ENCODE measurements at regions not wholly inside any gene's neighbourhood (a gene's known extent, or its start where the extent isn't known, plus 50 kb on each side); places are given as distances from the start of the nearest gene placed in this dataset.

- H3K4me1 ChIP-seq (ENCODE audit: control insufficient read depth, insufficient read depth, low read length), result no peaks in the 10 kb centered on the region
- intact Hi-C loops (cut with DNase I), result no loop called here
- WGBS, result 99% methylated on average over 17 of the region's 17 CpGs
- H3K27me3 ChIP-seq (ENCODE audit: control insufficient read depth, insufficient read depth), result no peaks in the 10 kb centered on the region
- no peak overlapping the region for H3K4me3 ChIP-seq (ENCODE audit: low read length)
- no peak for ATAC-seq
- no peak overlapping the region for H3K27ac ChIP-seq (ENCODE audit: low read length)
- no peak for DNase-seq
- no peaks in the 10 kb centered on the region for H3K9me3 ChIP-seq (ENCODE audit: control insufficient read depth, low read length)
Observed at GRCh38 chr14:96931751-96932150, 134.6 kb downstream of the VRK1 start.

DNA sequence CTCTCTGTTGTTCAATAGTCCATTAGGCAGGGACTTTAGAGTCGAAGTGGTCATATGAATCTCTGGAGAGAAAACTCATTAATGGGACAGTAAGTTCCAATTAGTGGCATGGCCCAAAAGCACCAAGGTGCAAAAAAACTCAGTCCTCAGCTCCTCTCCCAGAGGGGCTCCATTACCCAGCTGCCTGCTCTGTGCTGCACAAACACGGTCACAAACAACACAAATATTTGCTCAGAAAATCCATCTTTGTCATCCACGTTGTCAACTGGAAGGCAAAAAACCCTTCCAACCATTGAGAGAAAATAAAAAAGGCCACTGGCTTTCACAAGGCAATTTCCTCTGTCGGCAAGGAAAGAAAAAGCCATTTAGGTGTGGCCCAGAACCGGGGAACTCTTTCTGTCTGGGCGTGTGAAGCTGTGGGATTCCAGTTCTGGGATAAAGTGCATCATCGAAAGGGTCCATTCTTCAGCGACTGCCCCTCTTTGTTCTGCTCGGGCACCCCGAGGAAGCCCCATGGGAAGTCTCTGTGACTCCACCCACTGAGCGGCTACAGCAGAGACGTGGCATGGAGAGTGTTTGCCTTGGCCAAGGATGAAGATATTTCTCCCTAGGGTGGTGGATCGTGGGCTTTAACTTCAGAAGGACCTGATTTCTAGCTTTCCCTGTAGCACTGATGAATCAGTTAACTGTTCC, 137.6 kb downstream of the VRK1 start:
- no peaks in the 10 kb centered on the region for H3K27me3 ChIP-seq (ENCODE audit: control insufficient read depth, insufficient read depth)
- no peak for DNase-seq
- WGBS, result 70% methylated on average over 13 of the region's 13 CpGs
- intact Hi-C loops (cut with DNase I), result no loop called here
- no peak overlapping the region for H3K27ac ChIP-seq (ENCODE audit: low read length)
- no peak for ATAC-seq
- no peak overlapping the region for H3K4me3 ChIP-seq (ENCODE audit: low read length)
- H3K4me1 ChIP-seq (ENCODE audit: control insufficient read depth, insufficient read depth, low read length), result no peaks in the 10 kb centered on the region
- no peaks in the 10 kb centered on the region for H3K9me3 ChIP-seq (ENCODE audit: control insufficient read depth, low read length)

DNA sequence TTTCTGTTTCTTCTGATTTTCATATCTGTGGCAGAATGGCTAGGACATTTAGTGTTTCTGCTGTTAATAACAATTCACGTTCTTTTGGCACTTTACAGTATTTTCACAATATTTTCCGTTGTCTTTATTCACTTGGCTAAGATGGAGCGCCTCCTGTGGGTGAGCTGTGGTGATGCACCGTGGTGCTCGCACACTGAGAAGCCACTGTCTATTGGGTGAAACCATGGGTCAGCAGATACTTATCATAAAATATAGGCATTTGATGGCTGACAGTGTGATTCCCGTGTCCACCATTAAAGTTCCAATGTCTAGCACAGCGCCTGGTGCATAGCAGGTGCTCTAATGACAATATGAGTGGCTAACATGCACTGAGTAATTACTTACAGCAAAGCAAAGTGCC, 141.8 kb downstream of the VRK1 start:
- DNase-seq (no peak), ATAC-seq (no peak)
- H3K27ac ChIP-seq (ENCODE audit: low read length), result no peak overlapping the region
- 62% methylated on average over 7 of the region's 7 CpGs for WGBS
- H3K27me3 ChIP-seq (ENCODE audit: control insufficient read depth, insufficient read depth), result no peaks in the 10 kb centered on the region
- H3K4me3 ChIP-seq (ENCODE audit: low read length), result no peak overlapping the region
- no peaks in the 10 kb centered on the region for H3K4me1 ChIP-seq (ENCODE audit: control insufficient read depth, insufficient read depth, low read length)
- intact Hi-C loops (cut with DNase I), result no loop called here
- H3K9me3 ChIP-seq (ENCODE audit: control insufficient read depth, low read length), result no peaks in the 10 kb centered on the region

DNA sequence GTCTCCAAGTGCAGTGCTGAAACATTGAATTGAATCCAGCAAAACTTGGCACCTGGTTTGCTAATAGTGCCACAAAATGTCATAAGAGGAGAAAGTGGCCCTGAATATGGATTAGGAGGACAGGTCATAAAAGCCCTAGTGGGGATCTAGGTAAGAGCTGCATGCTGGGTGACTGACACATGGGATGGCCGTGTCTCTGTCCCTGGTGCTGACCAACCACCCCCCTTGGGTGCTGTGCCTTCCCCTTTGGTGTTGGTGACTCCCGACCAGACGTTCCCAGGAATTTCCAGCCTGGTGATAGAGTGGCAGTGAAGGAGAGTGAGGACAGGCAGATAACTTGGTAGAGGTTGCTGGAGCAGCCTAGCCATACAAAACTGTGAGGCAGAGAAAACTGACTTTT, 142.8 kb downstream of the VRK1 start:
- ATAC-seq, result no peak

GRCh38 chr14:96944297-96944696, 147.1 kb downstream of the VRK1 start:
- Histone ChIP-seq H3K27ac (ENCODE audit: low read length) (no peak overlapping the region), H3K4me3 (ENCODE audit: low read length) (no peak overlapping the region), H3K9me3 (ENCODE audit: control insufficient read depth, low read length) (no peaks in the 10 kb centered on the region), H3K27me3 (ENCODE audit: control insufficient read depth, insufficient read depth) (no peaks in the 10 kb centered on the region), H3K4me1 (ENCODE audit: control insufficient read depth, insufficient read depth, low read length) (no peaks in the 10 kb centered on the region)
- DNase-seq (no peak), ATAC-seq (no peak)
- intact Hi-C loops (cut with DNase I), result no loop called here
- WGBS, result 53% methylated on average over 6 of the region's 6 CpGs

More for the DNA sequence above, 142.8 kb downstream of the VRK1 start:
- 19% methylated on average over 3 of the region's 3 CpGs for WGBS
- H3K4me3 ChIP-seq (ENCODE audit: low read length), result no peak overlapping the region
- H3K27ac ChIP-seq (ENCODE audit: low read length), result no peak overlapping the region
- H3K9me3 ChIP-seq (ENCODE audit: control insufficient read depth, low read length), result no peaks in the 10 kb centered on the region
- DNase-seq, result peak in 1 of 3 donors; percentile 60
- intact Hi-C loops (cut with DNase I), result no loop called here
- H3K27me3 ChIP-seq (ENCODE audit: control insufficient read depth, insufficient read depth), result no peaks in the 10 kb centered on the region
- H3K4me1 ChIP-seq (ENCODE audit: control insufficient read depth, insufficient read depth, low read length), result no peaks in the 10 kb centered on the region

DNA sequence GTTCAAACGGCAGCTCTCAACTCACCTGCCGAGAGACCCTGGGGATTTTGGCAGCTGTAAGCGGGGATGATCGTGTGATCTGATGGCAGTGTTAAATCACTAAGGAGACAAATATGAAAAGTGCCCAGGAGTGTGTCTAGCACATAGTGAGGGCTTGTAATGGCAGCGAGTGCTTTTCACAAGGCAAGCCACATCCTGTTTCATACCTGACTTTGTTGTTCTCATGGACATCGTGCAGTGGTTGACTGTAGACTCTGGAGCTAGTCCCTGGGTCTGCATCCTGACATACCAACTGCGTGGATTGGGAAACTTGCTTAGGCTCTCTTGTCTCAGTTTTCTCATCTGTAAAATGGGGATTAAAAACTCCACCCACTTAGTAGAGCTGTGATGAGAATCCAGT, 148.5 kb downstream of the VRK1 start:
- Histone ChIP-seq H3K27me3 (ENCODE audit: control insufficient read depth, insufficient read depth) (no peaks in the 10 kb centered on the region), H3K4me3 (ENCODE audit: low read length) (no peak overlapping the region), H3K27ac (ENCODE audit: low read length) (no peak overlapping the region), H3K9me3 (ENCODE audit: control insufficient read depth, low read length) (no peaks in the 10 kb centered on the region), H3K4me1 (ENCODE audit: control insufficient read depth, insufficient read depth, low read length) (no peaks in the 10 kb centered on the region)
- no peak for DNase-seq
- 89% methylated on average over 7 of the region's 7 CpGs for WGBS
- intact Hi-C loops (cut with DNase I), result no loop called here
- no peak for ATAC-seq

DNA sequence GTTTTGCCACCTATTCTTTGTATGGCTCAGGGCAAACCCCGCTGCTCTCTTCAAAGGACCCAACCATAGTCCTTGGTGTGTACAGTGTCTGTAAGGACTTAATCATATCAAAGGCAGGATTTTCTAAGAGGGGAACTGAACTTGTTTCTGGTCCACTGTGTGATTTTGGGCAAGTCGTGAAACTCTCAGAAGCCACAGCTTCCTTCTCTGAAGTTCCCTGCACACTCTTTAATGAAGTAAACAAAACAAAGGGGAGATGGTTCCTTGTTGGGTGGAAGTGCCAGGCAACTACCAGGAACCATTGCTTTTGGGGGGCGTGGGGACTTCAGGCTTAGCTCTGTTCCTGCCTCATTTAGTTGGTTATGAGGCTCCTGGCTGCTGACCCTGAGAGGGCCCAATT, 152.4 kb downstream of the VRK1 start:
- intact Hi-C loops (cut with DNase I), result no loop called here
- Histone ChIP-seq H3K9me3 (ENCODE audit: control insufficient read depth, low read length) (no peaks in the 10 kb centered on the region), H3K4me1 (ENCODE audit: control insufficient read depth, insufficient read depth, low read length) (no peaks in the 10 kb centered on the region), H3K4me3 (ENCODE audit: low read length) (no peak overlapping the region), H3K27me3 (ENCODE audit: control insufficient read depth, insufficient read depth) (no peaks in the 10 kb centered on the region), H3K27ac (ENCODE audit: low read length) (no peak overlapping the region)
- ATAC-seq (no peak), DNase-seq (no peak)
- 87% methylated on average over 3 of the region's 3 CpGs for WGBS

GRCh38 chr14:96951511-96951910, 154.3 kb downstream of the VRK1 start:
- 78% methylated on average over 7 of the region's 7 CpGs for WGBS
- ATAC-seq (no peak), DNase-seq (no peak)
- no peaks in the 10 kb centered on the region for H3K9me3 ChIP-seq (ENCODE audit: control insufficient read depth, low read length)
- intact Hi-C loops (cut with DNase I), result no loop called here
- no peaks in the 10 kb centered on the region for H3K4me1 ChIP-seq (ENCODE audit: control insufficient read depth, insufficient read depth, low read length)
- H3K4me3 ChIP-seq (ENCODE audit: low read length), result no peak overlapping the region
- no peaks in the 10 kb centered on the region for H3K27me3 ChIP-seq (ENCODE audit: control insufficient read depth, insufficient read depth)
- no peak overlapping the region for H3K27ac ChIP-seq (ENCODE audit: low read length)

DNA sequence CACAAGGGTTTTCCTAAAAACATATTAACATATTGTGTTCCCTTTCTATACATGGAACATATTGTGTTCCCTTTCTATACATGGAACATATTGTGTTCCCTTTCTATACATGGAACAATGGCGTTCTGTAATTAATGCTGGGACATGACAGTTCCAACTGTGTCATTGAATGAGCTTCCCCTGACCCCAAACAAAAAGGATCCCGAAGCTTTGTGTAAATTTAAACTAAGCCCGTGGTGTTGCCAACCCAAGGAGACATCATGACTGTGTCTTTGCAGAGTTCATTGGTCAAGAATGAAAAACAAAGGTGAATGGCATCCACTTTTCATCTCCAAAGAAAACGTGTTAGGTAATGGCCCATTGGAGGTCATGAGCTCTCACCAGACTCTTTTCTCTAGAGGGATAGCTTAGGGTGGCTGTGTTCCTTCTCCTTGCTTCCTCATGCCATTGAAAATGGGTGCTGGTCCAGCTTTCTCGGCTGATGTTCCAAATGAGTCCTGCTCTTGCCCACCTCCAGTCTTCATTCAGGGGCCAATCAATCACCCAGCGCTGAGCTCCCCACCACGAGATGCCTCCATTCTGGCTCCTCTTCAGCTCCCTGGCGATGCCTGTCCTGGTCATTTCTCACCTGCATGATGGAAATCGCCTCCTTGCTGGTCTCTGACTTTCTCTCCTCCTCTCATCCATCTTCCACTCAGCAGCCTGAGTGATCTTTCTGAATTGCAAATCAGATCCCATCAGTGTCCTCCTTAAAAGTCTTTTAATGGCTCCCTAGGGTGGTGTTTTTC, 156.1 kb downstream of the VRK1 start:
- Histone ChIP-seq H3K9me3 (ENCODE audit: control insufficient read depth, low read length) (no peaks in the 10 kb centered on the region), H3K4me1 (ENCODE audit: control insufficient read depth, insufficient read depth, low read length) (no peaks in the 10 kb centered on the region), H3K27ac (ENCODE audit: low read length) (no peak overlapping the region), H3K27me3 (ENCODE audit: control insufficient read depth, insufficient read depth) (no peaks in the 10 kb centered on the region), H3K4me3 (ENCODE audit: low read length) (no peak overlapping the region)
- WGBS, result 86% methylated on average over 9 of the region's 9 CpGs
- DNase-seq (no peak), ATAC-seq (no peak)
- intact Hi-C loops (cut with DNase I), result no loop called here

DNA sequence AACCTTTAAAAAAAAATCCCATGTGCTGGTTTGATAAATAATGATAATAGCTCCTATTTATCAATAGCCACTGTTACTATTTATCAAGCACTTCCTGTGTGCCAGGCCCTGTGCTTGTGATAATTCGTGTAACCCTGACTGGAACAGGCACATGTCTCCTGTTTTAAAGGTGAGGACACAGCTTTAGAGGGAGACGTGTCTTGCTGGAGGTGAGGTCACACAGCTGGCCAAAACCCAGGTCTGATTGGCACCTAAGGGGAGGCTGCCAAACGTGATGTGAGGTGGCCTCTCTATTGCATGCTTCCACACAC, 156.6 kb downstream of the VRK1 start:
- H3K27ac ChIP-seq (ENCODE audit: low read length), result no peak overlapping the region
- no peaks in the 10 kb centered on the region for H3K27me3 ChIP-seq (ENCODE audit: control insufficient read depth, insufficient read depth)
- intact Hi-C loops (cut with DNase I), result no loop called here
- DNase-seq, result no peak
- no peaks in the 10 kb centered on the region for H3K4me1 ChIP-seq (ENCODE audit: control insufficient read depth, insufficient read depth, low read length)
- no peak overlapping the region for H3K4me3 ChIP-seq (ENCODE audit: low read length)
- ATAC-seq, result no peak
- WGBS, result 61% methylated on average over 3 of the region's 3 CpGs
- no peaks in the 10 kb centered on the region for H3K9me3 ChIP-seq (ENCODE audit: control insufficient read depth, low read length)

- WGBS, result 88% methylated on average over 10 of the region's 10 CpGs
Observed at GRCh38 chr14:96956464-96957239, 159.5 kb downstream of the VRK1 start.

More at GRCh38 chr14:96956464-96957239, 159.5 kb downstream of the VRK1 start:
- Histone ChIP-seq H3K27ac (ENCODE audit: low read length) (no peak overlapping the region), H3K4me3 (ENCODE audit: low read length) (no peak overlapping the region), H3K4me1 (ENCODE audit: control insufficient read depth, insufficient read depth, low read length) (no peaks in the 10 kb centered on the region), H3K27me3 (ENCODE audit: control insufficient read depth, insufficient read depth) (no peaks in the 10 kb centered on the region), H3K9me3 (ENCODE audit: control insufficient read depth, low read length) (no peaks in the 10 kb centered on the region)
- intact Hi-C loops (cut with DNase I), result no loop called here
- DNase-seq, result no peak
- ATAC-seq, result no peak
